Common myeloid progenitor, CD34-positive (primary cell): ENCODE measurements at regions not wholly inside any gene's neighbourhood (a gene's known extent, or its start where the extent isn't known, plus 50 kb on each side); places are given as distances from the start of the nearest gene placed in this dataset.

Source experiments
- CTCF ChIA-PET: fragments of 350-600 bp; sonication (Branson Sonifier 250); formaldehyde crosslinking; loops from one replicate; lab custom pipeline; 2021; ENCODE audit warnings: antibody characterized with exemption; lab: Charles Lee
- POLR2A ChIA-PET: fragments of 350-600 bp; sonication (Branson Sonifier 250); formaldehyde crosslinking; loops from one replicate; lab custom pipeline; 2021; ENCODE audit warnings: antibody characterized with exemption; lab: Charles Lee
- DNase-seq, 3 donors: peaks; one replicate each; pipeline versions ENCODE4 v3.0.0 to v3.0.0-alpha.2; 2013
- H3K27ac ChIP-seq, 2 experiments: 1 replicate in 1 of 2; 2 replicates in 1 of 2; pipeline ENCODE4 v1.7.0; 2013; ENCODE audit warnings: inconsistent platforms in 2 of 2, low read length in 2 of 2, mild to moderate bottlenecking in 2 of 2, low read depth in 1 of 2, moderate library complexity in 1 of 2; ENCODE audit not compliant: severe bottlenecking in 2 of 2, insufficient read depth in 1 of 2, poor library complexity in 1 of 2
- H3K27me3 ChIP-seq, 5 experiments: replicated peaks in 2 of 5; 1 replicate in 3 of 5; 2 replicates in 2 of 5; pipeline versions ENCODE4 v1.6.1 to v1.7.0; 2013; ENCODE audit warnings: low read length in 4 of 5, mild to moderate bottlenecking in 2 of 5, moderate library complexity in 2 of 5, inconsistent platforms in 1 of 5; ENCODE audit not compliant: insufficient read depth in 5 of 5, control insufficient read depth in 4 of 5
- H3K36me3 ChIP-seq, 4 experiments: 1 replicate in 2 of 4; 2 replicates in 2 of 4; pipeline versions ENCODE4 v1.6.1 to v1.7.0; 2013; ENCODE audit warnings: low read length in 3 of 4, control low read depth in 1 of 4, mild to moderate bottlenecking in 1 of 4; ENCODE audit not compliant: control insufficient read depth in 4 of 4, insufficient read depth in 4 of 4
- H3K4me1 ChIP-seq, 4 experiments: 1 replicate in 3 of 4; 2 replicates in 1 of 4; pipeline versions ENCODE4 v1.6.1 to v1.7.1; 2013; ENCODE audit warnings: low read length in 3 of 4, mild to moderate bottlenecking in 3 of 4, control low read depth in 1 of 4, inconsistent platforms in 1 of 4, moderate library complexity in 1 of 4; ENCODE audit not compliant: control insufficient read depth in 4 of 4, insufficient read depth in 4 of 4; ENCODE audit errors: control extremely low read depth in 1 of 4
- H3K4me3 ChIP-seq, 7 experiments: 1 replicate in 4 of 7; 2 replicates in 3 of 7; pipeline versions ENCODE4 v1.5.1 to v1.7.0; 2013; ENCODE audit warnings: mild to moderate bottlenecking in 7 of 7, low read length in 6 of 7, moderate library complexity in 6 of 7, inconsistent platforms in 2 of 7, low read depth in 2 of 7, control low read depth in 1 of 7; ENCODE audit not compliant: insufficient read depth in 4 of 7, control insufficient read depth in 1 of 7; ENCODE audit errors: extremely low read depth in 1 of 7
- H3K9me3 ChIP-seq, 5 experiments: 1 replicate in 4 of 5; 2 replicates in 1 of 5; pipeline versions ENCODE4 v1.6.1 to v1.7.1; 2013; ENCODE audit warnings: low read length in 4 of 5, mild to moderate bottlenecking in 2 of 5, inconsistent platforms in 1 of 5, low read depth in 1 of 5, moderate library complexity in 1 of 5; ENCODE audit not compliant: control insufficient read depth in 4 of 5, insufficient read depth in 2 of 5; ENCODE audit errors: control extremely low read depth in 1 of 5
- WGBS: methylation state at CpG from one replicate; pipeline ENCODE4 v1.1.5; 2013; ENCODE audit not compliant: insufficient coverage; 5-methylcytosine and 5-hydroxymethylcytosine counted together

GRCh38 chr10:123606955-123607354 lies 59.2 kb upstream of the GPR26 start:
- no peak overlapping the region for H3K27ac ChIP-seq
- no peaks in the 10 kb centered on the region for H3K9me3 ChIP-seq
- H3K4me3 ChIP-seq: no peak overlapping the region
- DNase-seq: no peak
- CTCF ChIA-PET: no interaction called here
- WGBS: 17% methylated on average over 1 of the region's 3 CpGs
- POLR2A ChIA-PET: no interaction called here
- peaks cover 0 to 15% (median 2%) of the 10 kb centered on the region in 5 experiments for H3K27me3 ChIP-seq
- no peaks in the 10 kb centered on the region for H3K4me1 ChIP-seq
- H3K36me3 ChIP-seq: no peaks in the 10 kb centered on the region

- POLR2A ChIA-PET: no interaction called here
- CTCF ChIA-PET: no interaction called here
- Histone ChIP-seq H3K9me3 (no peaks in the 10 kb centered on the region), H3K36me3 (no peaks in the 10 kb centered on the region), H3K4me3 (no peak overlapping the region), H3K27me3 (peaks cover 0 to 15% (median 2%) of the 10 kb centered on the region in 5 experiments), H3K4me1 (no peaks in the 10 kb centered on the region), H3K27ac (no peak overlapping the region)
- no CpG with 5 or more reads among the region's 1 CpG for WGBS
- no peak for DNase-seq
Measured at GRCh38 chr10:123607386-123607785, 58.8 kb upstream of the GPR26 start.

- CTCF ChIA-PET: no interaction called here
- no peak overlapping the region for H3K27ac ChIP-seq
- H3K9me3 ChIP-seq: no peaks in the 10 kb centered on the region
- H3K4me3 ChIP-seq: no peak overlapping the region
- H3K27me3 ChIP-seq: peaks cover 0 to 15% (median 2%) of the 10 kb centered on the region in 5 experiments
- no peaks in the 10 kb centered on the region for H3K4me1 ChIP-seq
- no peak for DNase-seq
- WGBS: 25% methylated on average over 2 of the region's 3 CpGs
- no peaks in the 10 kb centered on the region for H3K36me3 ChIP-seq
- POLR2A ChIA-PET: no interaction called here
Measured at GRCh38 chr10:123608047-123608446, 58.1 kb upstream of the GPR26 start.

- Histone ChIP-seq H3K9me3 (no peaks in the 10 kb centered on the region), H3K27me3 (peaks cover 0 to 9% (median 0%) of the 10 kb centered on the region in 5 experiments), H3K27ac (no peak overlapping the region), H3K4me1 (no peaks in the 10 kb centered on the region), H3K36me3 (no peaks in the 10 kb centered on the region), H3K4me3 (no peak overlapping the region)
- WGBS: 64% methylated on average over 1 of the region's 3 CpGs
- POLR2A ChIA-PET: no interaction called here
- CTCF ChIA-PET: no interaction called here
- no peak for DNase-seq
Measured at GRCh38 chr10:123611243-123611642, 54.9 kb upstream of the GPR26 start.

- ChIA-PET POLR2A (no interaction called here), CTCF (no interaction called here)
- Histone ChIP-seq H3K9me3 (no peaks in the 10 kb centered on the region), H3K4me3 (no peak overlapping the region), H3K27me3 (peaks cover 0 to 8% (median 0%) of the 10 kb centered on the region in 5 experiments), H3K27ac (no peak overlapping the region), H3K36me3 (no peaks in the 10 kb centered on the region), H3K4me1 (no peaks in the 10 kb centered on the region)
- WGBS: 73% methylated on average over 2 of the region's 3 CpGs
- DNase-seq: no peak
Measured at GRCh38 chr10:123611876-123612275, 54.3 kb upstream of the GPR26 start.

- ChIA-PET POLR2A (no interaction called here), CTCF (no interaction called here)
- no peak overlapping the region for H3K27ac ChIP-seq
- 87% methylated on average over 6 of the region's 7 CpGs for WGBS
- no peaks in the 10 kb centered on the region for H3K36me3 ChIP-seq
- H3K4me1 ChIP-seq: no peaks in the 10 kb centered on the region
- H3K9me3 ChIP-seq: no peaks in the 10 kb centered on the region
- no peak for DNase-seq
- H3K27me3 ChIP-seq: peaks cover 0 to 2% (median 0%) of the 10 kb centered on the region in 5 experiments
- H3K4me3 ChIP-seq: no peak overlapping the region
Measured at GRCh38 chr10:123613346-123613850, 52.8 kb upstream of the GPR26 start.

- peak; percentile 31 to 67 (median 65) for DNase-seq
- no peaks in the 10 kb centered on the region for H3K27me3 ChIP-seq
- POLR2A ChIA-PET: no interaction called here
- no peaks in the 10 kb centered on the region for H3K36me3 ChIP-seq
- H3K27ac ChIP-seq: no peak overlapping the region
- no peak overlapping the region for H3K4me3 ChIP-seq
- H3K9me3 ChIP-seq: no peaks in the 10 kb centered on the region
- CTCF ChIA-PET: no interaction called here
- WGBS: 27% methylated on average over 12 of the region's 12 CpGs
- no peaks in the 10 kb centered on the region for H3K4me1 ChIP-seq
Measured at GRCh38 chr10:123614888-123615287, 51.3 kb upstream of the GPR26 start.
